Natural killer cell (primary cell): ENCODE measurements at regions not wholly inside any gene's neighbourhood (a gene's known extent, or its start where the extent isn't known, plus 50 kb on each side); places are given as distances from the start of the nearest gene placed in this dataset.
"Not testable (repeated sequence)": the region's sequence is repeated elsewhere in the genome, so short reads cannot be mapped to it uniquely, and the experiment has no call there.

ENCODE experiments used
- ATAC-seq, 3 donors: fragments of 150-1000 bp in 2 of 3; fragments of 200-7000 bp in 1 of 3; cut with Tn5 transposase; 1 replicate in 1 of 3; 2 replicates in 2 of 3; pipeline ENCODE4 v1.10.0; 2021; ENCODE audit warnings: mild to moderate bottlenecking in 2 of 3, moderate library complexity in 2 of 3
- DNase-seq, 2 donors: peaks; one replicate each; pipeline versions ENCODE4 v3.0.0 to v3.0.0-alpha.2; 2013 to 2021; ENCODE audit warnings: mixed read lengths in 1 of 2
- H3K27ac ChIP-seq: one replicate; pipeline ENCODE4 v1.5.1; 2013; ENCODE audit warnings: mild to moderate bottlenecking, low read length
- H3K27me3 ChIP-seq: one replicate; pipeline ENCODE4 v1.6.1; 2013; ENCODE audit warnings: low read length; ENCODE audit not compliant: control insufficient read depth, insufficient read depth
- H3K36me3 ChIP-seq: one replicate; pipeline ENCODE4 v1.6.1; 2013; ENCODE audit warnings: low read length; ENCODE audit not compliant: control insufficient read depth, insufficient read depth
- H3K4me1 ChIP-seq: one replicate; pipeline ENCODE4 v1.6.1; 2013; ENCODE audit warnings: low read length; ENCODE audit not compliant: control insufficient read depth, insufficient read depth
- H3K4me3 ChIP-seq: one replicate; pipeline ENCODE4 v1.5.1; 2013; ENCODE audit warnings: low read length
- H3K9me3 ChIP-seq: one replicate; pipeline ENCODE4 v1.6.1; 2013; ENCODE audit warnings: low read length; ENCODE audit not compliant: control insufficient read depth, insufficient read depth
- H3K27ac Mint-ChIP-seq, 2 donors: one replicate each; pipeline ENCODE4 v1.8.0; 2022; ENCODE audit warnings: mild to moderate bottlenecking in 2 of 2, mixed read lengths in 2 of 2, moderate library complexity in 1 of 2
- H3K27me3 Mint-ChIP-seq, 2 donors: one replicate each; pipeline ENCODE4 v1.8.0; 2022; ENCODE audit warnings: low read depth in 2 of 2, mixed read lengths in 2 of 2
- H3K36me3 Mint-ChIP-seq: one replicate; pipeline ENCODE4 v1.8.0; 2022; ENCODE audit warnings: mixed read lengths
- H3K4me1 Mint-ChIP-seq, 2 donors: one replicate each; pipeline ENCODE4 v1.8.0; 2022; ENCODE audit warnings: mixed read lengths in 2 of 2
- H3K4me3 Mint-ChIP-seq: one replicate; pipeline ENCODE4 v1.8.0; 2022; ENCODE audit warnings: mild to moderate bottlenecking, moderate library complexity, mixed read lengths
- H3K9me3 Mint-ChIP-seq, 2 donors: one replicate each; pipeline ENCODE4 v1.8.0; 2022; ENCODE audit warnings: mixed read lengths in 2 of 2
- CTCF ChIP-seq: fragments of 200-600 bp; IDR thresholded peaks from one replicate; pipeline ENCODE4 v1.8.0; 2022; ENCODE audit warnings: antibody characterized with exemption
- WGBS: methylation state at CpG from one replicate; pipeline ENCODE4 v1.1.7; 2013; ENCODE audit warnings: missing lambda C conversion rate; ENCODE audit not compliant: insufficient coverage; 5-methylcytosine and 5-hydroxymethylcytosine counted together
- intact Hi-C: fragments of 100-400 bp; cut with micrococcal nuclease; formaldehyde crosslinking; loops from one replicate; pipeline ENCODE4 v1.14.2; 2022

- no peaks in the 10 kb centered on the region for H3K27me3 ChIP-seq
- Mint-ChIP-seq H3K4me1 (no peaks in the 10 kb centered on the region), H3K9me3 (peaks cover 17 to 28% of the 10 kb centered on the region in 2 donors), H3K36me3 (no peaks in the 10 kb centered on the region), H3K4me3 (no peak overlapping the region), H3K27ac (no peak overlapping the region), H3K27me3 (no peaks in the 10 kb centered on the region)
- no peak for TF ChIP-seq CTCF
- intact Hi-C loops, result no loop called here
- no peak overlapping the region for H3K27ac ChIP-seq
- no peaks in the 10 kb centered on the region for H3K36me3 ChIP-seq
- DNase-seq (no peak), ATAC-seq (no peak)
- H3K9me3 ChIP-seq, result no peaks in the 10 kb centered on the region
- H3K4me3 ChIP-seq, result no peak overlapping the region
- no peaks in the 10 kb centered on the region for H3K4me1 ChIP-seq
Measured at GRCh38 chr4:66123190-66123589, 452.9 kb upstream of the EPHA5 start.

- H3K27me3 ChIP-seq, DNase-seq, H3K36me3 ChIP-seq, H3K4me3 Mint-ChIP-seq, ATAC-seq, H3K27ac ChIP-seq, H3K27ac Mint-ChIP-seq, H3K4me1 ChIP-seq, H3K36me3 Mint-ChIP-seq, H3K4me1 Mint-ChIP-seq, intact Hi-C loops, H3K27me3 Mint-ChIP-seq, H3K9me3 ChIP-seq, H3K4me3 ChIP-seq: not testable (repeated sequence)
- peaks cover 9 to 14% of the 10 kb centered on the region in 2 donors for H3K9me3 Mint-ChIP-seq
Measured at GRCh38 chr4:66115231-66115630, 444.9 kb upstream of the EPHA5 start.

GRCh38 chr4:66108898-66109297 lies 438.6 kb upstream of the EPHA5 start:
- Histone ChIP-seq H3K4me3 (no peak overlapping the region), H3K27me3 (no peaks in the 10 kb centered on the region), H3K36me3 (no peaks in the 10 kb centered on the region), H3K4me1 (no peaks in the 10 kb centered on the region), H3K9me3 (no peaks in the 10 kb centered on the region), H3K27ac (no peak overlapping the region)
- ATAC-seq (no peak), DNase-seq (no peak)
- no peak overlapping the region for H3K27ac Mint-ChIP-seq
- intact Hi-C loops, result no loop called here
- H3K9me3 Mint-ChIP-seq, result peaks cover 14% of the 10 kb centered on the region in 2 donors
- TF ChIP-seq CTCF, result no peak
- no peaks in the 10 kb centered on the region for H3K36me3 Mint-ChIP-seq
- no peaks in the 10 kb centered on the region for H3K27me3 Mint-ChIP-seq
- no peaks in the 10 kb centered on the region for H3K4me1 Mint-ChIP-seq
- no peak overlapping the region for H3K4me3 Mint-ChIP-seq

- no peak overlapping the region for H3K4me3 ChIP-seq
- peaks cover 10 to 12% of the 10 kb centered on the region in 2 donors for H3K9me3 Mint-ChIP-seq
- ATAC-seq, result no peak
Measured at GRCh38 chr4:66097218-66097617, 426.9 kb upstream of the EPHA5 start.

More at GRCh38 chr4:66097218-66097617, 426.9 kb upstream of the EPHA5 start:
- Histone ChIP-seq H3K4me1 (no peaks in the 10 kb centered on the region), H3K36me3 (no peaks in the 10 kb centered on the region), H3K9me3 (peaks cover 3% of the 10 kb centered on the region), H3K27ac (no peak overlapping the region), H3K27me3 (no peaks in the 10 kb centered on the region)
- no peak for DNase-seq
- Mint-ChIP-seq H3K4me3 (no peak overlapping the region), H3K27me3 (no peaks in the 10 kb centered on the region), H3K27ac (no peak overlapping the region), H3K4me1 (no peaks in the 10 kb centered on the region), H3K36me3 (peaks cover 7% of the 10 kb centered on the region)
- intact Hi-C loops, result no loop called here
- 86% methylated on average over 4 of the region's 5 CpGs for WGBS
- TF ChIP-seq CTCF, result no peak
